ENCODE measurements at regions not wholly inside any gene's neighbourhood (a gene's known extent, or its start where the extent isn't known, plus 50 kb on each side); places are given as distances from the start of the nearest gene placed in this dataset.

GRCh38 chr10:44466236-44466635 is 81.3 kb upstream of the CXCL12 start:
- no peak overlapping the region for H3K27ac Mint-ChIP-seq
- POLR2A ChIA-PET: no interaction called here
- CTCF ChIA-PET: no interaction called here
- H3K27me3 Mint-ChIP-seq: no peaks in the 10 kb centered on the region
- H3K4me1 Mint-ChIP-seq: no peaks in the 10 kb centered on the region
- H3K9me3 Mint-ChIP-seq: no peaks in the 10 kb centered on the region
- no peaks in the 10 kb centered on the region for H3K36me3 Mint-ChIP-seq (ENCODE audit: low read depth)
- H3K4me3 Mint-ChIP-seq: no peak overlapping the region
- no peak for DNase-seq

- no peaks in the 10 kb centered on the region for H3K9me3 Mint-ChIP-seq
- no peaks in the 10 kb centered on the region for H3K36me3 Mint-ChIP-seq (ENCODE audit: low read depth)
- no peaks in the 10 kb centered on the region for H3K27me3 Mint-ChIP-seq
- H3K4me3 Mint-ChIP-seq: no peak overlapping the region
- ChIA-PET POLR2A (no interaction called here), CTCF (no interaction called here)
- DNase-seq: no peak
- H3K27ac Mint-ChIP-seq: no peak overlapping the region
- H3K4me1 Mint-ChIP-seq: no peaks in the 10 kb centered on the region
These were observed 82.2 kb upstream of the CXCL12 start for GRCh38 chr10:44467090-44467489.

- DNase-seq: no peak
- Mint-ChIP-seq H3K36me3 (ENCODE audit: low read depth) (no peaks in the 10 kb centered on the region), H3K9me3 (no peaks in the 10 kb centered on the region), H3K4me1 (no peaks in the 10 kb centered on the region), H3K4me3 (no peak overlapping the region), H3K27ac (no peak overlapping the region), H3K27me3 (no peaks in the 10 kb centered on the region)
- ChIA-PET CTCF (no interaction called here), POLR2A (no interaction called here)
These were observed 83.0 kb upstream of the CXCL12 start for GRCh38 chr10:44467900-44468299.

- Mint-ChIP-seq H3K4me3 (no peak overlapping the region), H3K9me3 (no peaks in the 10 kb centered on the region)
- CTCF ChIA-PET: no interaction called here
These were observed 83.6 kb upstream of the CXCL12 start for GRCh38 chr10:44468525-44468924.

DNA sequence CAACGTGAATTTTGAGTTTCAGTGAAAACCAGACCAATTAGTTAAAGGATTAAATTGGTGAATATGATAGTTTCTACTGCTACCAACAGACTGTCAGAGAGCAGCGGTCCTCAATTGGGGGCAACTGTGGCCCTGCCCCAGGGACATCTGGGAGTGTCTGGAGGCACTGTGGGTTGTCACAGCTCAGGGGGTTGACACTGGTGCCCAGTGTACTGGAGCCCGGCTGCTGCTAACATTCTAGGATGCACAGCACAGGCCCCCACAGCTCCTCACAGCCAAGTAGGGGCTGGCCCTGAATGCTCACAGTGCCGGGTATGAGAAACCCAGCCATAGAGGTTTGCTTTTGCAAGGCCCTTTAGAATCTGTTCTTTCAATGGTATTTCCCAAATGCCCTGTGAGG is 84.1 kb upstream of the CXCL12 start:
- Mint-ChIP-seq H3K36me3 (ENCODE audit: low read depth) (no peaks in the 10 kb centered on the region), H3K27me3 (no peaks in the 10 kb centered on the region), H3K9me3 (no peaks in the 10 kb centered on the region), H3K27ac (no peak overlapping the region), H3K4me3 (no peak overlapping the region), H3K4me1 (no peaks in the 10 kb centered on the region)
- DNase-seq: no peak
- CTCF ChIA-PET: no interaction called here
- POLR2A ChIA-PET: no interaction called here

More at GRCh38 chr10:44468525-44468924, 83.6 kb upstream of the CXCL12 start:
- Mint-ChIP-seq H3K27me3 (no peaks in the 10 kb centered on the region), H3K27ac (no peak overlapping the region), H3K36me3 (ENCODE audit: low read depth) (no peaks in the 10 kb centered on the region), H3K4me1 (no peaks in the 10 kb centered on the region)
- POLR2A ChIA-PET: no interaction called here
- no peak for DNase-seq

GRCh38 chr10:44470784-44471183 is 85.9 kb upstream of the CXCL12 start:
- no peaks in the 10 kb centered on the region for H3K4me1 Mint-ChIP-seq
- POLR2A ChIA-PET: no interaction called here
- no peak for DNase-seq
- no peak overlapping the region for H3K27ac Mint-ChIP-seq
- CTCF ChIA-PET: no interaction called here
- H3K36me3 Mint-ChIP-seq (ENCODE audit: low read depth): no peaks in the 10 kb centered on the region
- H3K9me3 Mint-ChIP-seq: no peaks in the 10 kb centered on the region
- H3K27me3 Mint-ChIP-seq: no peaks in the 10 kb centered on the region
- no peak overlapping the region for H3K4me3 Mint-ChIP-seq

- Mint-ChIP-seq H3K27me3 (no peaks in the 10 kb centered on the region), H3K4me1 (no peaks in the 10 kb centered on the region)
These were observed 86.5 kb upstream of the CXCL12 start for GRCh38 chr10:44471410-44471809.

GRCh38 chr10:44473146-44473545 is 88.2 kb upstream of the CXCL12 start:
- CTCF ChIA-PET: no interaction called here
- no peak for DNase-seq
- H3K4me3 Mint-ChIP-seq: no peak overlapping the region
- H3K9me3 Mint-ChIP-seq: no peaks in the 10 kb centered on the region
- no peaks in the 10 kb centered on the region for H3K4me1 Mint-ChIP-seq
- no peaks in the 10 kb centered on the region for H3K27me3 Mint-ChIP-seq
- no peak overlapping the region for H3K27ac Mint-ChIP-seq
- H3K36me3 Mint-ChIP-seq (ENCODE audit: low read depth): no peaks in the 10 kb centered on the region
- POLR2A ChIA-PET: no interaction called here

More at GRCh38 chr10:44471410-44471809, 86.5 kb upstream of the CXCL12 start:
- ChIA-PET POLR2A (no interaction called here), CTCF (no interaction called here)
- Mint-ChIP-seq H3K36me3 (ENCODE audit: low read depth) (no peaks in the 10 kb centered on the region), H3K4me3 (no peak overlapping the region), H3K27ac (no peak overlapping the region), H3K9me3 (no peaks in the 10 kb centered on the region)
- no peak for DNase-seq

GRCh38 chr10:44476409-44477045 is 91.6 kb upstream of the CXCL12 start:
- no peaks in the 10 kb centered on the region for H3K27me3 Mint-ChIP-seq
- DNase-seq: no peak
- H3K36me3 Mint-ChIP-seq (ENCODE audit: low read depth): no peaks in the 10 kb centered on the region
- ChIA-PET CTCF (no interaction called here), POLR2A (no interaction called here)
- H3K27ac Mint-ChIP-seq: no peak overlapping the region
- no peaks in the 10 kb centered on the region for H3K4me1 Mint-ChIP-seq
- H3K9me3 Mint-ChIP-seq: no peaks in the 10 kb centered on the region
- H3K4me3 Mint-ChIP-seq: no peak overlapping the region

DNA sequence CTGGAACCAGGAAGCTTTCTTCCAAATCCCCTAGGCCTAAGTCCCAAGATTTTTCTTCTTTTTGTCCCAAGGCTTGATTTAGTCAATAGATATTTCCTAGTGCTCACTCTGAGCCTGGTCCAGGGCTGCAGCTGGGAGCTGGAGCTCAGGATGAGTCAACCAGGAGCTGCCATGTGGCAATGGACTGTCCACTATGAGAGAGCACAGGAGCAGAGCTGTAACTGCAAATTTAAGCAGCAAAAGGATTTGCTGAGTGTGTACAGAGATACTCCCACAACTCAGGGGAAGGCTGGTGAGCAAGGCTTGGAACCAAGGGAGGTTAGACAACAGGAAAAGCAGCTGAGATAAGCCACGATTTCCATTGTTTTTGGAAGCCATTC is 92.1 kb upstream of the CXCL12 start:
- Mint-ChIP-seq H3K9me3 (no peaks in the 10 kb centered on the region), H3K27ac (no peak overlapping the region), H3K36me3 (ENCODE audit: low read depth) (no peaks in the 10 kb centered on the region), H3K4me3 (no peak overlapping the region), H3K27me3 (no peaks in the 10 kb centered on the region), H3K4me1 (no peaks in the 10 kb centered on the region)
- DNase-seq: no peak
- POLR2A ChIA-PET: no interaction called here
- CTCF ChIA-PET: no interaction called here

- POLR2A ChIA-PET: no interaction called here
- Mint-ChIP-seq H3K27me3 (no peaks in the 10 kb centered on the region), H3K36me3 (ENCODE audit: low read depth) (no peaks in the 10 kb centered on the region), H3K4me1 (no peaks in the 10 kb centered on the region), H3K27ac (no peak overlapping the region), H3K4me3 (no peak overlapping the region), H3K9me3 (peaks cover 3% of the 10 kb centered on the region)
- CTCF ChIA-PET: no interaction called here
- DNase-seq: no peak
These were observed 93.1 kb upstream of the CXCL12 start for GRCh38 chr10:44478040-44478439.

DNA sequence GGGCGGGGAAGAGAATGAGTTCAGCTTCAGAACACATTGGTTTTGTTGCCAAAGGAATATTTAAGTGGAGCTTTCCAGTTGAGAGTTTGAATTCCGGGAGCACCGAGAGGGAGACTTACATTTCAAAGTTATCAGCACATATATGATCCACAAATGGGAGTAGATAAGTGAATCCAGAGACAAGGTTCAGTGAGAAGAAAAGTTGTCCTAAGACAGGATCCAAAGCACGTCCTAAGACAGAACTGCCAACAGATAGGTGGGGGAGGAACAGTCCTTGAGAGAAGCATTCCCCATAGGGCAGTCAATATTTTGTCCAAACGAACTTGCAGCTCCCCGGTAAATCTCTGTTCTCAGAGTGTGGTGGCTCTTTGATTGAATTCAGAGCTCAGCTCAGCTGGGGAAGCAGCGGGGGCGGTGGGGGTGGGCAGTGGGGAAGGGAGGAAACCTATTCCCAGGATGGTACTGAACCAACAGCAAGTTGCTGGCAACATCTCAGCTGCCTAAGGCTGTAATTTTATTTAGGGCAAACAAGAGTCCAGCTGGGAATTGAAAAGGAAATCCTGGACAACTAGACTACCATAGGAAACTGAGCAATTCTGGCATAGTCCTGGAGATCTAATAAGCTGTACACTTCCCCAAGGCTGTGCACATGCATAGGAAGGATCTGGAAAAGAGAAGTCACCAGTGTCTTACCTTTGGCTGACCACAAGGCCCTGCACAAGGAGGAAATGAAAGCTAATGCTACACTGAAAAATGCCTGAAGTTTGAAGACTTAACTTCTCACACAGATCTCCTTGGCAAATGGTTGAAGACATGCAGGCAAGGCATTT is 94.2 kb upstream of the CXCL12 start:
- CTCF ChIA-PET: no interaction called here
- H3K4me1 Mint-ChIP-seq: no peaks in the 10 kb centered on the region

DNA sequence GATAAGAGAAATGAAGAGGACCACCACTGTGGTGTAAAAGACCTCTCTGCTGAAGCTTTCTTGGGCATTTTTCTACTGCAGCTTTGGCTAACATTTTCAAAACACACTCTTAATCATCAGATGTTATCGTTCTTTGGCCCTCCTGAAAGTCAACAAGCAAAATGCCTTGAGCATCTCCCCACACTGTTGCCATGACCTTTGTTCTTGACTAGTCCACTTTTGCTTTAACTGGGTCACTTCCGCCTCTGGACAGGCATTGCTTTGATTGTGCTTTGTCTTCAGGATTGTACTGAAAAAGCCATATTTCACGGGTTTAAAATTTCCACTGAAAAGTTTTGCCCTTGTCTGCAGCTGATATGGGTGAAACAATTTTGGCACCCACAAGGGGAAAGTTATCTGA is 107.8 kb upstream of the CXCL12 start:
- Mint-ChIP-seq H3K27me3 (no peaks in the 10 kb centered on the region), H3K27ac (no peak overlapping the region), H3K9me3 (peaks cover 14% of the 10 kb centered on the region), H3K4me3 (no peak overlapping the region), H3K4me1 (no peaks in the 10 kb centered on the region), H3K36me3 (ENCODE audit: low read depth) (no peaks in the 10 kb centered on the region)
- DNase-seq: no peak
- POLR2A ChIA-PET: no interaction called here
- CTCF ChIA-PET: no interaction called here

More for the DNA sequence above, 94.2 kb upstream of the CXCL12 start:
- POLR2A ChIA-PET: no interaction called here
- Mint-ChIP-seq H3K36me3 (ENCODE audit: low read depth) (no peaks in the 10 kb centered on the region), H3K9me3 (peaks cover 3% of the 10 kb centered on the region), H3K27ac (no peak overlapping the region), H3K27me3 (no peaks in the 10 kb centered on the region), H3K4me3 (no peak overlapping the region)
- DNase-seq: no peak

DNA sequence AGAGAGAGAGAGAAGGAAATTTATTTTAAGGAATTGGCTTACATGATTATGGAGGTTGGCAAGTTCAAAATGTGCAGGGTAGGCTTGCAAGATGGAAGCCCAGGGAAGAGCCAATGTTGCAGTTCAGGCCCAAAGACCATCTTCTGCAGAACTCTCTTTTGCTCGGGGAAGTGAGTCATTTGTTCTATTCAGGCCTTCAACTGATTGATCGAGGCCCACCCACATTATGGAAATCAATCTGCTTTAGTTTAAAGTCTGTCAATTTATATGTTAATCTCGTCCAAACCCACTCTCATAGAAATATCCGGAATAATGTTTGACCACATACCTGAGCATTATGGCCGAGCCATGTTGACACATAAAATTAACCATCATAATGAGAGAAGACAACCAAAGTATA is 113.3 kb upstream of the CXCL12 start:
- no peaks in the 10 kb centered on the region for H3K27me3 Mint-ChIP-seq
- DNase-seq: no peak
- ChIA-PET POLR2A (no interaction called here), CTCF (no interaction called here)
- H3K9me3 Mint-ChIP-seq: no peaks in the 10 kb centered on the region
- H3K27ac Mint-ChIP-seq: no peak overlapping the region
- no peaks in the 10 kb centered on the region for H3K4me1 Mint-ChIP-seq
- no peaks in the 10 kb centered on the region for H3K36me3 Mint-ChIP-seq (ENCODE audit: low read depth)
- no peak overlapping the region for H3K4me3 Mint-ChIP-seq

Data from activated CD4-positive, alpha-beta memory T cell treated with anti-CD3 and anti-CD28 coated beads, Interleukin-2, amount 10 ng/mL, durations not matched to agents 7 days and 5 days (primary cell).